ENCODE measurements at regions not wholly inside any gene's neighbourhood (a gene's known extent, or its start where the extent isn't known, plus 50 kb on each side); places are given as distances from the start of the nearest gene placed in this dataset.

- DNase-seq: no peak
Measured at GRCh38 chr5:23353286-23353685, 154.1 kb upstream of the PRDM9 start.

DNA sequence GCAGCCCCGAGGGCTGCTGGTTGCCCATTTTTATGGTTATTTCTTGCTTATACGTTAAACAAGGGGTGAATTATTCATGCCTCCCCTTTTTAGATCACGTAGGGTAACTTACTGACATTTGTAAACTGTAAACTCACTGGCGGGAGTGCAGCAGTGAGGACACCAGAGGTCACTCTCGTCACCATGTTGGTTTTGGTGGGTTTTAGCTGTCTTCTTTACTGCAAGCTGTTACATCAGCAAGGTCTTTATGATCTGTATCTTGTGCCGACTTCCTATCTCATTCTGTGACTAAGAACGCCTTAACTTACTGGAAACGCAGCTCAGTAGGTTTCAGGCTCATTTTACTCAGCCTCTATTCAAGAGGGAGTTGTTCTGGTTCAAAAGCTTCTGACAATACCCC is 155.0 kb upstream of the PRDM9 start:
- peak; percentile 8 for DNase-seq

GRCh38 chr5:23343121-23343520 is 164.3 kb upstream of the PRDM9 start:
- no peak for DNase-seq

DNA sequence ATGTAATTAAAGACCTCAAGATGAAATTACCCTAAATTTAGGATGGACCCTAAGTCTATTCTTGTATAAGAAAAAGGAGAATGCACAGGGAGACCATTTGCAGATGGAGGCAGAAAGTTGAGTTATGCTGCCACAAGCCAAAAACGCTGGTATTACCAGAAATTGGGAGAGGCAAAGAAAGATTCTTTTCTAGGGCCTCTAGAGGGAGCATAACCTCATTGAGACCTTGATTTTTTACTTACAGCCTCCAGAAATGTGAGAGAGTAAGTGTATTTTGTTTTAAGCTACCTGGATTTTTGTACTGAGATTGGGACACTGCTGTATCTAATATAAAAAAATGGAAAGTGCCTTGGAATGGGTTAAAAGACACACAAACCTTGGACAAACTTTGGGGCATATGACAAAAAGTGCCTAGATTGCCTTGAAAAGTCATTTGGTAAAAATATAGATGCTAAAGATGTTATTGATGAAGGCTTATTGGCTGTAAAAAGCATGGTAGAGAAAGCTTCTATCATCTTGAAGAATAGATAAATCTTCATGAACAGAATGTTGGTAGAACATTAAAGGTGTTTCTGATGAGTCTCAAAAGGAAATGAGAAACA is 174.7 kb upstream of the PRDM9 start:
- DNase-seq: peak; percentile 18

- no peak for DNase-seq
Measured at GRCh38 chr5:23330726-23331125, 176.7 kb upstream of the PRDM9 start.

GRCh38 chr5:23319901-23320300 is 187.5 kb upstream of the PRDM9 start:
- no peak for DNase-seq

DNA sequence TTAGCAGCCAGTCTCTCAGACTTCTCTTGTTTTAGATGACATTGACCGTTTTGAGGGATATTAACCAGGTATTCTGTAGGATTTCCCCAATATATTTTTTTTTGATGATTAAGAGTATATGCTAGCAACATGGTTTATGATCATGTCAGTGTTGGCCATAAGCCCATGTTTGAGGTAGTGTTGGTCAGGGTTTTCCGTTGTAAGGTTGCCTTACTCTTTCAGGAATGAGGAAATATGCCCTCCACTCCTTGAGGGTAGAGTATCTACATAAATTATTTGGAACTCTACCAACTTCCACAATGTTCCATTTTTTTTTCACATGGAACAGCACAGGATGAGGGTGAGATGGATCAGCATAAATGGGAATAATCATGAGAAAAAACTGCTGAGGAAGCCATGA is 188.4 kb upstream of the PRDM9 start:
- no peak for DNase-seq

- no peak for DNase-seq
Measured at GRCh38 chr5:23318166-23318565, 189.2 kb upstream of the PRDM9 start.

DNA sequence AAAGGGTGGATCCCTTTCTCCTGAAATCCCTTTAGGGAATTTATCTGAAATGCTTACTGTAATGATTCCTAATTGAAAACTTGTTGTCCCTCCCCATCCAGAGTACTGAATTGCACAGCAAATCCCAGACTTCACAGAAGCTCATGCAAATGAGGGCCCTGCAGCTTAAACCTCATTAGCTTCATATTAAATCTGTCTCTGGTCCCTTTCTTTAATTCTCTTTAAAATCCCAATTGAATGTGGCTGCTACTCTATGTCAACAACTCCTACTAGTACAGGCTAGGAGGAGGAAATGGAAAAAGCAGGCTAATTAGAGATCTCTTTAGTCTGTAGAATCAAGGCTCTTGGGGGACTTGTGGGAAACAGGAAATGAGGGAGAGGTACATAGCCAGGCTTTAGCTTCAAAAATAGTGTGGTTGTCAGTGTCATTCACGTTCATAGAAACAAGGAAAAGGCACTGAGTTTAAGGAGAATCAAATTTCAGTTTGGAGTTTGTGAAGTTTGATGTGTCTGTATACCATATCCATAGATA is 191.3 kb upstream of the PRDM9 start:
- DNase-seq: no peak

DNA sequence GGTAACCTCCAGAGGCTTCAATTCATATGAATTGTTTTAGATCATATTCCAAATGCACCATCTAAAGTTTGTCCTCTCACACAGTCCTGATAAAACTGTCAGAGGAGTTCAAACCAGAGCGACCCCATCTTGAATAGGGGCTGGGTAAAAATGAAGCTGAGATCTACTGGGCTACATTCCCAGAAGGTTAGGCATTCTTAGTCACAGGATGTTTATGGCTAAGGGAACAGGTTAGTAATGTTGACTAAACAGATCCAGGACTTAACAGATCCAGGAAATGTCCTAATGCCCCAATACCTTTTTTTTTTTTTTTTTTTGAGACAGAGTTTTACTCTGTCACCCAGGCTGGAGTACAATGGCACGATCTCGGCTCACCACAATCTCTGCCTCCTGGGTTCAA is 192.6 kb upstream of the PRDM9 start:
- no peak for DNase-seq

DNA sequence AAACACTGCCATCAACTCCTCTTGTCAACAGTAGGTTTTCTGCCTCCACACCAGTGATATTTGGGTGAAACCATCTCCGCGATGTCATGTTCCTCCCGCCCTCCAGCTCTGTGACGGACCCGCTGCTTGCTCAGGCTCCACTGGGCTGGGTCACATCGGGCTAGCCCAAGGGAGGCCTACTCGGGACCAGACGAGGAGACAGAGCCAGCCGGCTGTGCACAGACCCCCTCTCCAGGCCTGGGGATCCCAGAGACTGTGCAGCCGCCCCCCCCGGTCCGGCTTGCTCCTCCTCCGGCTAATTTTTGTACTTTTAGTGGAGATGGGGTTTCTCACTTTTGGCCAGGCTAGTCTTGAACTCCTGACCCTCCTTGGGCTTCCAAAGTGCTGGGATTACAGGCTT is 202.4 kb upstream of the PRDM9 start:
- no peak for DNase-seq

DNA sequence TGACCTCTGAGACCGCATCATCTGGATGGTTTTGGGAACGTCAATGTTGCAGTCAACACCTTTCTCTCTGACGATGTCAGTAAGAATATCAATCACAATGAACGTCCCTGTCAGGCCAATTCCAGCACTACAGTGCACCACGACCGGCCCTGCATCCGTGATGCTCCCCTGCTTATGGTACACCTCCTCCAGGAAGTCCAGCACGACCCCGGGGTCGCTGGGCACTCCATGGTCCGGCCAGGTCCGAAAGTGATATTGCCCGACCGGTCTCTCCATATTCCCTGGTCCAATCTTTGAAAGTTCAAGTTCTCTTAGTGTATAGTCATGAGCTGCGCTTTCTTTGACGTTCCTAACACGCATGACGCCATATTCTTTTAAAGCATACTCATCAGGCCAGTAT is 203.6 kb upstream of the PRDM9 start:
- DNase-seq: no peak

GRCh38 chr5:23303435-23303834 is 204.0 kb upstream of the PRDM9 start:
- no peak for DNase-seq

GRCh38 chr5:23302438-23302837 is 205.0 kb upstream of the PRDM9 start:
- no peak for DNase-seq

GRCh38 chr5:23289162-23289561 is 218.2 kb upstream of the PRDM9 start:
- no peak for DNase-seq

- no peak for DNase-seq
Measured at GRCh38 chr5:23284656-23285055, 222.8 kb upstream of the PRDM9 start.

GRCh38 chr5:23274171-23274570 is 233.2 kb upstream of the PRDM9 start:
- no peak for DNase-seq

GRCh38 chr5:23269981-23270380 is 237.4 kb upstream of the PRDM9 start:
- no peak for DNase-seq

DNA sequence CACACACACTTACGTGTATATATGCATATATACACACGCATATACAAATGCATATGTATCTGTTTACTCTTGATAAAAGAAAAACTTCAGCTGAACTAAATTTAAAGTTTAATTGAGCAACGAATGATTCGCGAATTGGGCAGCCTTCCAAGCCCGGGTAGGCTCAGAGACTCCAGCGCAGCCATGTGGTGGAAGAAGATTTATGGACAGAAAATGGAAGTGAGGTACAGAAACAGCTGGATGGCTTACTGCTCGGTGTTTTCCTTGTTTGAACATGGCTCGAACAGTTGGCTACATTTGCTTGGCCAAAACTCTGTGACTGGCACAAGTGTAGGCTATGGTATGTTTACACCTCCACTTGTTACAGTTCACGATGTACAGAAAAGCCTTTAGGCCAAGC is 239.3 kb upstream of the PRDM9 start:
- no peak for DNase-seq

- DNase-seq: no peak
Measured at GRCh38 chr5:23260621-23261020, 246.8 kb upstream of the PRDM9 start.

DNA sequence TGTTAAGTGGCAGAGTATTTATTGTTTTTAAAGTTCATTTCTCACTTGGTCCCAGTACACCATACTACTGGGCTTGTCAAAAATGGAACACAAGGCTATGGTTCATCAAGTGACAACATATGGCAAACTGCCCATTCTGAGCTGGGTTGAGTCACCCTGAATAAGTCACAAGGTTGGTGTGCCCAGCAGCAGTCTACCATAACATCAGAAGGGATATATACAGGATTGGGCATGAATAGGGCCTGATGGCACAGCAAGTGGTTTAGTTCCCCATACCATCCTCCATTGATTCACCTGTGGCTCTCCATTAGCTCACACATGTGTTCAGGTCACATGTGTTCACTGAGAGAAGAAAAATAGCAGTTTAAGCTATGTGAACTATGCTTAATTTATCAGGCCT is 249.8 kb upstream of the PRDM9 start:
- DNase-seq: no peak

DNA sequence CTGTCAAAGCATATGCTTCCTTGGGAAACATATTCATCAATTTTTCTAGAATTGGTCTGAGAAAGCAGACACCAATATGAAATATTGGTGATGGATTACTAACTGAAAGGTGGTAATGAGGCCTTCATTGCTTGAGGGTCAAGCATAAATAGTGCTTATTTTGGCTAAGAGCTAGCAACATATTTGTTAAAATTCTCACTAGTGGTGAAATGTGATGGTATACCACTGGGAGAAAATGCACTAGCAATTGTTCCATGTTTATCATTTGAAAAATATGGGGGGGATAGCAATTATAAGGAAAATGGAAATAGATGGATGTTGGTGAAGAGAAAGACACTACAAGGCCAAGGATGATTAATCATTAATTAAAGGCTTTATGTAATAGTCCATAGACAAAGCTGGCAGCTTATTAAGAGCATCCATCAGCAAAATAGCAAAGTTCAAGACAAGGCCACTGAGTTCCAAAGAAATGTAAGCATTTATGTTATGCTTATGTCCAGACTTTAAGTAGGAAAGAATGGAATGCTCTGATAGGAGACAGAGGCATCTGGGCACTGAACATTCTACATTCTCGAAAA is 253.7 kb upstream of the PRDM9 start:
- no peak for DNase-seq

GRCh38 chr5:23242891-23243290 is 264.5 kb upstream of the PRDM9 start:
- DNase-seq: no peak

DNA sequence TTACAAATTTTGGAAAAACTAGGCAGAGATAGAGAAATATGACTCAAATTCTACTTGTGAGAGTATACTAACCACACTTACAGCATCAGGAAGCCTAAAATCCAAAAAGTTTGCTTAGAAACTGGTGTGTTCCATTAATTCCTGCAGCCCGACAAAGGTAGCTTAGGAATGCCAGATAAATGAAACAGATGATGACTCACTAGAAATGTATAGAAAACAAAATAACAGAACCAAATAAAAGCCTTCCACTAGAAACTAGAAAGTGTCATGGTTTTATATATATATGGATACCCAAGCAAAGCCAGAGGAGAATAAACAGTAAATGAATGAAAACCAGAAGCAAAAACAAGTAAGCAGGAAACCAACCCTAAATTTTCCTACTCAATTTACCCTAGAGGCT is 272.2 kb upstream of the PRDM9 start:
- DNase-seq: no peak

GRCh38 chr5:23234197-23234596 is 273.2 kb upstream of the PRDM9 start:
- DNase-seq: no peak
